Hematopoietic multipotent progenitor cell (in vitro differentiated cells): ENCODE measurements at regions not wholly inside any gene's neighbourhood (a gene's known extent, or its start where the extent isn't known, plus 50 kb on each side); places are given as distances from the start of the nearest gene placed in this dataset.
"Not testable (repeated sequence)": the region's sequence is repeated elsewhere in the genome, so short reads cannot be mapped to it uniquely, and the experiment has no call there.

ENCODE experiments used
- DNase-seq, 3 donors: peaks; one replicate each; pipeline ENCODE4 v3.0.0-alpha.2; 2011 to 2015; ENCODE audit warnings: low read depth in 2 of 3, low spot score in 2 of 3

GRCh38 chr9:78893774-78894401 lies 597.0 kb downstream of the PSAT1 start:
- DNase-seq: no peak

- DNase-seq: no peak
Measured at GRCh38 chr9:78896479-78896878, 599.6 kb downstream of the PSAT1 start.

- no peak for DNase-seq
Measured at GRCh38 chr9:78898234-78898633, 601.3 kb downstream of the PSAT1 start.

DNA sequence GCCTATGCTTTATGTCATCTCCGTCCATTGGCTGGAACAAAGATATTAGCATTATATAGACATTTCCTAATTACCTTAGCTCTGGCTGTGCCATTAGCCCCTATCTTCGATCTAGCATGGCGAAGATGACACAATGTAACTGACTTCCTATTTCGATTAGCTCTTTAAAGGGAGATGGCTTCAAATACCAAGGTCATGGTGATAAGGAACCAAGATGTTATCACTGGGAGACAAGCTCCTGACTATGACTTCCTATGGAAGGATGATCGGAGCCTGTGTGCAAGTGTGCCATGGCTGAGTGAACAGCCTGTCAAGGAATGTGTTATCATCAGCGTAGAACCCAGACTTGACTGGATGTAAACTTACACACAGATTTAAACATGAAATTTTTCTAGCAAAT lies 602.1 kb downstream of the PSAT1 start:
- no peak for DNase-seq

- no peak for DNase-seq
Measured at GRCh38 chr9:78900500-78900899, 603.6 kb downstream of the PSAT1 start.

- no peak for DNase-seq
Measured at GRCh38 chr9:78902051-78902450, 605.1 kb downstream of the PSAT1 start.

GRCh38 chr9:78903581-78903980 lies 606.7 kb downstream of the PSAT1 start:
- no peak for DNase-seq

GRCh38 chr9:78904686-78905085 lies 607.8 kb downstream of the PSAT1 start:
- DNase-seq: no peak

- DNase-seq: no peak
Measured at GRCh38 chr9:78905387-78905786, 608.5 kb downstream of the PSAT1 start.

DNA sequence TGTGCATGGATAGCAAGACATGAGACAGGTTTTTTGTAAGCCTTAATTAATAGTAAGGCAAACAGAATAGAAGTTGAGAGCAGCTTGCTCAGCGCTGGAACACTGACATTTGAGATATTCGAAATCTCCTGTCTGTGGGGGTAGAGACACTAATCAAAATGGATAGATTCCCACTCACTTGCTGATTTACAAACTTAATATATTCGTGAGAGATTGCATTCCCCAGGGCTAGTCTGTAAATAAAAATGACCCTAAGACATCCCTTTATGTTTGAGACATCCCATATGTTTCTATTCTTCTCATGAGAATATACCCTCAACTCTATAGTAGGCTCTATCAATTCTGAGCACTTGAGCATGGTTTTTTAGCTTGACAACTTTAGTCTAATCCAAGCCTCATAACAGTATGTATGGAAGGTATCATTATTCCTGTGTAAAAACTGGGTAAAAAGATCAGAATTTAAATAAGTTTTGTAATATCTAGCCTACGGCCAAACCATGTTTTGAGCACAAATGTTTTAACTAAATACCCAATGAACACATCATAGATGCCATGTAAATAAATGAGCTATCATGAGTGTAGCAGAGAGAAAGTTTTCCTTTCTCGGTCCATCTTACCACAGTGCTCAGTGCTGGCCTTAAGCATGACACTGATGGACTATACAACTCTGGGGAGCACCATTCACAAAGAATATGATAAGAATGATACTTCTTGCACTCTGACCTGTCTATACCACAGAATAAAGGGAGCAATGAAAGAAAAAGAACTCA lies 609.2 kb downstream of the PSAT1 start:
- no peak for DNase-seq

DNA sequence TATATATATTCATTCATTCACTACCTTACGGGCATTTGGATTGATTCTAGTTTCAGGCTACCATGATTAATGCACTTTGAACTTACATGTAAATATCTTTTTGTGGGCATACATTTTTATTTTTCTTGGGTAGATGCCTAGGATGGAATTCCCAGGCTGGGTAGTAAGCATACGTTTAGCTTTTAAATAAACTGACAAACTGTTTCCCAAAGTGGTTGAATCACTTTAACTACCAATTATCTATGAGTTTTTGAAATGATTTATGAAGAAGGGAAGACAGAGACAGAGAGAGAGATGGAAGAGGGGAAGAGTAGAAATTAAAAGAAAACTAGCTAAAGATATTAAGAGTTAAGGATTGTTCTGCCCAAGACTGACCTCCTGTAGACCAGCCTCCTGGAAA lies 612.6 kb downstream of the PSAT1 start:
- DNase-seq: no peak

- not testable (repeated sequence) for DNase-seq
Measured at GRCh38 chr9:78916884-78917283, 620.0 kb downstream of the PSAT1 start.

GRCh38 chr9:78918976-78919375 lies 622.1 kb downstream of the PSAT1 start:
- no peak for DNase-seq

- no peak for DNase-seq
Measured at GRCh38 chr9:78919701-78920100, 622.8 kb downstream of the PSAT1 start.

DNA sequence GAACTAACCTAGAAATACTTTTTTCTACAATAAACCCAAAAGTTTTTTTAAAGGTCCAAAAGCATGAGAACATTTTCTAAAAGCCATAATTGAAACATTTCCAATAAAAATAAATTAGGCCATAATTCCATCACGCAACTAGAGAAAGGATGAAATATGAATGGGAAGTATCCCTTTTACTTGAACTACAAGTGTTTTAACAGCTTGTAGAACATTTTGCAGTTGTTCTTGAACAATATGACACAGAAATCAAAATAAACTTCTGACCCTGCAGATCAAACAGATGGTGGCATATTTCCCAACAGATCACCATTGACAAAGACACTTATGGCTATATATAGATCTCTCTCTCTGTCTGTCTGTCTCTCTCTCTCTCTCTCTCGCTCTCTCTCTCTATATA lies 624.4 kb downstream of the PSAT1 start:
- no peak for DNase-seq

- no peak for DNase-seq
Measured at GRCh38 chr9:78923966-78924659, 627.2 kb downstream of the PSAT1 start.

DNA sequence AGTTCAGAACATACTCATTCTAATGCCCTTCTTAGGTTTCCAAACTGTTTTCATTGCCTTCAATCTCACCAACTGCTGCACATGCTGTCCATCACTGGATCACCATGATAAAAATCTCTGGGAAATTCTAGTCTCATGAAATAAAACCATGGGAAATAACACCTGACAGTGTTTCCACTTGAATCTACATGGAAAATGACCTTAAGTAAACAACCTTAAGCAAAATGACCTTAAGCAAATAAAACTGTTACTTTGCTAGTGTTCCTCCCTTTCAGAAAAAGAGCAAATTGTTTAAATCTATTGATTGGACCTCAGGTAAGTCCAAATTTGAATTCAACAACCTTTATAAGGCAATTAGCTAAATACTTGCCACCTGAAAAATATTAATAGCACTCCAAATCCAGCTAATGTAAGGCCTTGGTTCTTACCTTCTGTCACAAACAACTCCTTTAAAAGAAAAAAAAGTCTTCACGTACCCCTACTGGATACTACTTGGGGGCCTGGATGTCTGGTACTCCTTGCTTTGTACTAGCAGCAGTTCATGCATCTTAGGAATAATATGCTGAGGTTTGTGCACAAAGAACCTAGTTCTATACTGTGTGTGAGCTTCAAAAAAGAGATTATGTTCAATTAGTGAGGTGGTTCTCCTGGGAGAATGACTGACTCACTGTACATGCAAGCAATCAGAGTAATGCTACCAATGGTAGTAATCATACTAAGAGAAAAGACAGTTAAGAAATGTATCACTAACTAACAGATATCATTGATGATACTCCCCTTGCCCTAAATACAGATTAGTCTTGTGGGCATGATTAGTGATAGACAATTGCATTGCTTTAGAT lies 630.4 kb downstream of the PSAT1 start:
- no peak for DNase-seq

- DNase-seq: no peak
Measured at GRCh38 chr9:78928625-78929405, 631.9 kb downstream of the PSAT1 start.

GRCh38 chr9:78930281-78930680 lies 633.4 kb downstream of the PSAT1 start:
- DNase-seq: no peak
